IPS-20b (cell line): ENCODE measurements at regions not wholly inside any gene's neighbourhood (a gene's known extent, or its start where the extent isn't known, plus 50 kb on each side); places are given as distances from the start of the nearest gene placed in this dataset.

Experiments used
- H3K27ac ChIP-seq: one replicate; pipeline ENCODE4 v1.5.1; 2013; ENCODE audit warnings: low read length
- H3K27me3 ChIP-seq: 2 replicates; pipeline ENCODE4 v1.6.1; 2013; ENCODE audit warnings: mild to moderate bottlenecking, low read length, inconsistent platforms; ENCODE audit not compliant: insufficient read depth
- H3K36me3 ChIP-seq: 2 replicates; pipeline ENCODE4 v1.6.1; 2013; ENCODE audit warnings: low read depth, mild to moderate bottlenecking, inconsistent platforms, low read length, moderate library complexity; ENCODE audit not compliant: insufficient read depth
- H3K4me1 ChIP-seq: 2 replicates; pipeline ENCODE4 v1.6.1; 2013; ENCODE audit warnings: mild to moderate bottlenecking, control low read depth, inconsistent platforms, low read length, moderate library complexity; ENCODE audit not compliant: insufficient read depth
- H3K4me3 ChIP-seq: 2 replicates; pipeline ENCODE4 v1.5.1; 2013; ENCODE audit warnings: mild to moderate bottlenecking, low read length, inconsistent platforms
- H3K9ac ChIP-seq: 2 replicates; pipeline ENCODE4 v1.6.1; 2013; ENCODE audit warnings: low read depth, mild to moderate bottlenecking, inconsistent platforms, low read length, moderate library complexity
- H3K9me3 ChIP-seq: 2 replicates; pipeline ENCODE4 v1.6.1; 2013; ENCODE audit warnings: mild to moderate bottlenecking, low read depth, low read length, inconsistent platforms; ENCODE audit not compliant: insufficient read depth

- no peaks in the 10 kb centered on the region for H3K9me3 ChIP-seq
- H3K9ac ChIP-seq, result no peak overlapping the region
- H3K4me1 ChIP-seq, result no peaks in the 10 kb centered on the region
- no peak overlapping the region for H3K27ac ChIP-seq
- H3K36me3 ChIP-seq, result no peaks in the 10 kb centered on the region
- no peaks in the 10 kb centered on the region for H3K27me3 ChIP-seq
- H3K4me3 ChIP-seq, result no peak overlapping the region
Measured at GRCh38 chr6:103036846-103037245, 1643.3 kb downstream of the GRIK2 start.

DNA sequence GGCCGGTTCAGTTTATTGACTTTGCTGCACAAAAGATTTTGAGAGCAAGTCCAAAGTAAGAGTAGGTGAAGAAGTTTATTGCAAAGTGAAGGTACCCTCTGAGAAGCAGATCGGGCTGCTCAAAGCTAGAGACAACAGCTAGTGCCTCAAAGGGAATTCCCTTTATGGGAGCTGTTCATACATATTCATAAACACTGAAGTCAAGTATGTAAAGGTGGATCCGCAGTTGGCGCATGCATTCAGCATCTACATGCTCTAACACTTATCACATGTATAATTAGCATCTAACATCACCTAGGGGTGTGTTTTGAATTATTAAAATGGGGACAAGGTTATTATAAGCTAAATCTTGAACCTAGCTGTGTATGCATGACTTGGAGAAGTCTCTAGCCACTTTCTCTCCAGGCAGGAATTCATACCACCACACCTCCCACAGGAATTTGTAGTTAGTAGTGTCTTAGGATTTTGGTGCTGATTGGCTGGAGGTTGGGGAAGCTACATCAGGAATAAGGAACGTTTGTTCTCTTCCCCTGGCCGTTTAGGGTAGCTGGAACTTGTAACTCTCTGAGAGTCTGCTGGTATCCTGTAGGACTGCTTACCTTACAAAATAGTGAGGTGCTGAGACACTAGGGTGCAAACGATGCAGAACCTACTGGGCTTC lies 1633.9 kb downstream of the GRIK2 start:
- no peaks in the 10 kb centered on the region for H3K36me3 ChIP-seq
- no peak overlapping the region for H3K9ac ChIP-seq
- no peaks in the 10 kb centered on the region for H3K27me3 ChIP-seq
- no peak overlapping the region for H3K4me3 ChIP-seq
- H3K27ac ChIP-seq, result no peak overlapping the region
- no peaks in the 10 kb centered on the region for H3K9me3 ChIP-seq
- no peaks in the 10 kb centered on the region for H3K4me1 ChIP-seq

GRCh38 chr6:103018426-103018825 lies 1624.9 kb downstream of the GRIK2 start:
- no peaks in the 10 kb centered on the region for H3K36me3 ChIP-seq

GRCh38 chr6:103017878-103018277 lies 1624.4 kb downstream of the GRIK2 start:
- H3K36me3 ChIP-seq, result no peaks in the 10 kb centered on the region
- H3K9ac ChIP-seq, result no peak overlapping the region
- H3K27ac ChIP-seq, result no peak overlapping the region
- H3K9me3 ChIP-seq, result no peaks in the 10 kb centered on the region
- no peak overlapping the region for H3K4me3 ChIP-seq
- no peaks in the 10 kb centered on the region for H3K27me3 ChIP-seq
- no peaks in the 10 kb centered on the region for H3K4me1 ChIP-seq

More at GRCh38 chr6:103018426-103018825, 1624.9 kb downstream of the GRIK2 start:
- H3K4me1 ChIP-seq, result no peaks in the 10 kb centered on the region
- H3K9me3 ChIP-seq, result no peaks in the 10 kb centered on the region
- no peaks in the 10 kb centered on the region for H3K27me3 ChIP-seq
- no peak overlapping the region for H3K9ac ChIP-seq
- H3K4me3 ChIP-seq, result no peak overlapping the region
- no peak overlapping the region for H3K27ac ChIP-seq

- no peaks in the 10 kb centered on the region for H3K36me3 ChIP-seq
- H3K4me1 ChIP-seq, result peaks cover 4% of the 10 kb centered on the region; the same call in 1 of the 2 replicates
- H3K27ac ChIP-seq, result no peak overlapping the region
- no peaks in the 10 kb centered on the region for H3K9me3 ChIP-seq
- H3K4me3 ChIP-seq, result no peak overlapping the region; the same call in 1 of the 2 replicates
- no peak overlapping the region; the same call in 1 of the 2 replicates for H3K9ac ChIP-seq
- no peaks in the 10 kb centered on the region for H3K27me3 ChIP-seq
Measured at GRCh38 chr6:103011605-103012004, 1618.1 kb downstream of the GRIK2 start.

DNA sequence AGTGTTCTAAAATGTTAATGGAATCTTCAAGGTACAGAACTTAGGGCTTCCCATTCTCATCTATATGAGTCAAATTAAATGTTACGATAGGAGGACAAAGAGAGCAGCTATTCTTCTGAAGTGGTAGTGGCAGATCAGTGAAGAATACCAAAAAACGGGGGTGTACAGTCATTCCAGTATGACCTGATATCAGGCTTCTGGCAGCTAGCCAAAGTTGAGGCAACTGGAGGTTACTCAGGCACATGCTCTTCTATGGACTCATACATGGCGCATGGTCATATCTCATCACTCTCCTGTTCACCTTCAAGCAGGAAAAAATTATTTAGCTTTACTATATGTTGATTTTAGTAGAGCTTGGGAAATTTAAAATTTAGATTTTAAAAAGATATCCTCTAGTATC lies 1608.8 kb downstream of the GRIK2 start:
- no peaks in the 10 kb centered on the region for H3K36me3 ChIP-seq
- H3K4me1 ChIP-seq, result peaks cover 8% of the 10 kb centered on the region; the same call in 1 of the 2 replicates
- no peak overlapping the region for H3K9ac ChIP-seq
- no peaks in the 10 kb centered on the region; the same call in 1 of the 2 replicates for H3K9me3 ChIP-seq
- no peak overlapping the region for H3K4me3 ChIP-seq
- H3K27ac ChIP-seq, result no peak overlapping the region
- no peaks in the 10 kb centered on the region for H3K27me3 ChIP-seq

GRCh38 chr6:103001724-103002123 lies 1608.2 kb downstream of the GRIK2 start:
- H3K9me3 ChIP-seq, result no peaks in the 10 kb centered on the region; the same call in 1 of the 2 replicates
- H3K36me3 ChIP-seq, result no peaks in the 10 kb centered on the region
- peaks cover 8% of the 10 kb centered on the region; the same call in 1 of the 2 replicates for H3K4me1 ChIP-seq
- H3K27me3 ChIP-seq, result no peaks in the 10 kb centered on the region
- no peak overlapping the region for H3K4me3 ChIP-seq
- H3K27ac ChIP-seq, result no peak overlapping the region
- H3K9ac ChIP-seq, result no peak overlapping the region

DNA sequence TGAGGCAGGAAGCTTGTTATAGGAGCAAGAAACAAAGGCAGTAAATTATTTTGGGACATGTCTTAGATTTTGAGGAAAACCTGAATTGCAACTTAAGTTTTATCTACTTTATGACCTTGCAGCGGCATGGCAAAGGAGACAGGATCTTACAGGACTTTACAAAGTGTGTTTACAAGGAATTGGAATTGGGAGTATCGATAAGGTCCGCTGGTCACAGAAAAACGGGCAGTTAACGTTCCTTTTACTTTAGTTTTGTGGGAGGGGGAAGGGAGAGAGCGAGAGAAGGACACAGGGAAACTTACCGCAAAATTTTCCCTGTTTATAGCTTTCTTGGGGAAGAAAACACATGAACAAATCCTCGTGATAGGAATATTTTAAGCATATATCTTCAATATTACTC lies 1607.2 kb downstream of the GRIK2 start:
- Histone ChIP-seq H3K4me1 (peaks cover 8% of the 10 kb centered on the region; the same call in 1 of the 2 replicates), H3K4me3 (0 out of 2 replicates have a peak overlapping the region, but pooled peaks have one; percentile 3), H3K27me3 (no peaks in the 10 kb centered on the region), H3K9me3 (no peaks in the 10 kb centered on the region; the same call in 1 of the 2 replicates), H3K36me3 (no peaks in the 10 kb centered on the region), H3K9ac (no peak overlapping the region; the same call in 1 of the 2 replicates), H3K27ac (no peak overlapping the region)

- Histone ChIP-seq H3K36me3 (no peaks in the 10 kb centered on the region), H3K27me3 (no peaks in the 10 kb centered on the region), H3K4me1 (no peaks in the 10 kb centered on the region), H3K9me3 (no peaks in the 10 kb centered on the region), H3K27ac (no peak overlapping the region), H3K4me3 (no peak overlapping the region), H3K9ac (no peak overlapping the region)
Measured at GRCh38 chr6:102995491-102995890, 1602.0 kb downstream of the GRIK2 start.

- H3K27ac ChIP-seq, result no peak overlapping the region
- H3K36me3 ChIP-seq, result no peaks in the 10 kb centered on the region
- H3K4me3 ChIP-seq, result no peak overlapping the region
- no peaks in the 10 kb centered on the region for H3K9me3 ChIP-seq
- H3K9ac ChIP-seq, result no peak overlapping the region
- no peaks in the 10 kb centered on the region for H3K27me3 ChIP-seq
- no peaks in the 10 kb centered on the region for H3K4me1 ChIP-seq
Measured at GRCh38 chr6:102994866-102995265, 1601.4 kb downstream of the GRIK2 start.

GRCh38 chr6:102986086-102986485 lies 1592.6 kb downstream of the GRIK2 start:
- H3K4me1 ChIP-seq, result no peaks in the 10 kb centered on the region
- no peak overlapping the region for H3K27ac ChIP-seq
- H3K27me3 ChIP-seq, result no peaks in the 10 kb centered on the region
- H3K4me3 ChIP-seq, result no peak overlapping the region
- H3K9me3 ChIP-seq, result no peaks in the 10 kb centered on the region
- H3K36me3 ChIP-seq, result no peaks in the 10 kb centered on the region
- no peak overlapping the region for H3K9ac ChIP-seq

DNA sequence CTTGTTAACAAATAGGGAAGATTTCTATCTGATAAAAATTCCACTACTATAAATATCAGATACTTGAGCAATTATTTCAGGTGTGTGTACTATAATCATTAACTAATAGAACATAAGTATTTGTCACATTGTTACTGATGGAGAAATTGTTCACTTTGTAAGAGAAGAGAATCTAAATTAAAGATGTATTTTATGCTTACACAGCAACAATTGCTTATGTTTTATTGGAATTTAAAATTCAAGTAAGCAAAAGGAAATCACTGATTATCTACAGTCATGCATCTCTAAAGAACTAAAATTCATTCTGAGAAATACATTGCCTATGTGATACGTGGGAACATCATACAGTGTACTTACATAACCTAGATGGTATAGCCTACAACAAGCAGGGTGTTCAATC lies 1590.8 kb downstream of the GRIK2 start:
- no peak overlapping the region for H3K4me3 ChIP-seq
- no peaks in the 10 kb centered on the region for H3K27me3 ChIP-seq
- H3K9ac ChIP-seq, result no peak overlapping the region
- no peak overlapping the region for H3K27ac ChIP-seq
- H3K36me3 ChIP-seq, result no peaks in the 10 kb centered on the region
- H3K4me1 ChIP-seq, result no peaks in the 10 kb centered on the region
- no peaks in the 10 kb centered on the region for H3K9me3 ChIP-seq
